ENCODE measurements at regions not wholly inside any gene's neighbourhood (a gene's known extent, or its start where the extent isn't known, plus 50 kb on each side); places are given as distances from the start of the nearest gene placed in this dataset.
"Not testable (repeated sequence)": the region's sequence is repeated elsewhere in the genome, so short reads cannot be mapped to it uniquely, and the experiment has no call there.

GRCh38 chr7:142566271-142566670, 183.0 kb upstream of the PRSS1 start:
- no peak for DNase-seq

- not testable (repeated sequence) for DNase-seq
Measured at GRCh38 chr7:142564125-142564524, 185.1 kb upstream of the PRSS1 start.

- DNase-seq: no peak
Measured at GRCh38 chr7:142563470-142563869, 185.8 kb upstream of the PRSS1 start.

GRCh38 chr7:142562688-142563087, 186.6 kb upstream of the PRSS1 start:
- DNase-seq: no peak

GRCh38 chr7:142561396-142561795, 187.9 kb upstream of the PRSS1 start:
- not testable (repeated sequence) for DNase-seq

GRCh38 chr7:142560770-142561169, 188.5 kb upstream of the PRSS1 start:
- DNase-seq: not testable (repeated sequence)

GRCh38 chr7:142560166-142560565, 189.1 kb upstream of the PRSS1 start:
- no peak for DNase-seq

- no peak for DNase-seq
Measured at GRCh38 chr7:142557971-142558582, 191.2 kb upstream of the PRSS1 start.

GRCh38 chr7:142556740-142557139, 192.5 kb upstream of the PRSS1 start:
- DNase-seq: no peak

- no peak for DNase-seq
Measured at GRCh38 chr7:142554560-142555532, 194.4 kb upstream of the PRSS1 start.

GRCh38 chr7:142553216-142553615, 196.1 kb upstream of the PRSS1 start:
- no peak for DNase-seq

- DNase-seq: no peak
Measured at GRCh38 chr7:142548978-142549377, 200.3 kb upstream of the PRSS1 start.

GRCh38 chr7:142546452-142546851, 202.8 kb upstream of the PRSS1 start:
- DNase-seq: no peak

- DNase-seq: no peak
Measured at GRCh38 chr7:142542942-142543341, 206.3 kb upstream of the PRSS1 start.

GRCh38 chr7:142542105-142542504, 207.2 kb upstream of the PRSS1 start:
- no peak for DNase-seq

GRCh38 chr7:142540371-142540770, 208.9 kb upstream of the PRSS1 start:
- no peak for DNase-seq

- no peak for DNase-seq
Measured at GRCh38 chr7:142539901-142540300, 209.4 kb upstream of the PRSS1 start.

GRCh38 chr7:142537760-142538159, 211.5 kb upstream of the PRSS1 start:
- no peak for DNase-seq

GRCh38 chr7:142535123-142535779, 214.0 kb upstream of the PRSS1 start:
- peak; percentile 61 for DNase-seq

GRCh38 chr7:142534726-142535122, 214.5 kb upstream of the PRSS1 start:
- no peak for DNase-seq

- no peak for DNase-seq
Measured at GRCh38 chr7:142533920-142534319, 215.4 kb upstream of the PRSS1 start.

GRCh38 chr7:142529591-142529990, 219.7 kb upstream of the PRSS1 start:
- no peak for DNase-seq

GRCh38 chr7:142528608-142529408, 220.5 kb upstream of the PRSS1 start:
- DNase-seq: no peak

Data from NCI-H2171 (cell line).